Keratinocyte (primary cell): ENCODE measurements at regions not wholly inside any gene's neighbourhood (a gene's known extent, or its start where the extent isn't known, plus 50 kb on each side); places are given as distances from the start of the nearest gene placed in this dataset.

Experiments used
- EZH2 ChIP-seq: IDR thresholded peaks from one replicate; pipeline ENCODE4 v1.6.1; 2012; ENCODE audit warnings: inconsistent platforms, mild to moderate bottlenecking, low read length, moderate library complexity
- TF ChIP-seq, protein P1 (sequence below), 3 experiments: IDR thresholded peaks in 1 of 3; conservative IDR thresholded peaks in 1 of 3; optimal IDR thresholded peaks in 1 of 3; 2 replicates in 2 of 3; 3 replicates in 1 of 3; pipeline versions ENCODE3 to v1.5.1; 2011; ENCODE audit warnings: low read length in 3 of 3, mild to moderate bottlenecking in 3 of 3, moderate library complexity in 2 of 3, control low read depth in 1 of 3, inconsistent platforms in 1 of 3; ENCODE audit not compliant: insufficient read depth in 2 of 3; ENCODE audit errors: extremely low read depth in 1 of 3

DNA sequence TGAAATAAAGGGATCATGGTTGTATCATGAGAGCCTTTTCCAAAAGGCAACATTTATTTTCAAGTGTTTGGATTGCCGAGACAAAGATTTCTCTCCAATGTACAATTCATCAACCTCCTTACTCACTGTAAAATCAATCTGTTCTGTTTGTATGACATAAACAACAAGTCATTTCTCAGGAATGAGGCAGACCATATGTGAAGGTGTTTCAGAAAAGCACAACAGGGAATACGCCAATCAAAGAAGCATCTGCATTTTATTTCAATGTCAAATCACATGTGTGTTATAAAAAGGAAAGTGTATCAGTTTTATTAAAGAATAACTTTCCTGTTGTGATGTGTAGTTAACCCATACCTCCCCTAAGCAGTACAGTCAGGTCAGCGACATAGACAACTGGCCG is 653.7 kb downstream of the TFAP2A start:
- TF ChIP-seq, protein P1, sequence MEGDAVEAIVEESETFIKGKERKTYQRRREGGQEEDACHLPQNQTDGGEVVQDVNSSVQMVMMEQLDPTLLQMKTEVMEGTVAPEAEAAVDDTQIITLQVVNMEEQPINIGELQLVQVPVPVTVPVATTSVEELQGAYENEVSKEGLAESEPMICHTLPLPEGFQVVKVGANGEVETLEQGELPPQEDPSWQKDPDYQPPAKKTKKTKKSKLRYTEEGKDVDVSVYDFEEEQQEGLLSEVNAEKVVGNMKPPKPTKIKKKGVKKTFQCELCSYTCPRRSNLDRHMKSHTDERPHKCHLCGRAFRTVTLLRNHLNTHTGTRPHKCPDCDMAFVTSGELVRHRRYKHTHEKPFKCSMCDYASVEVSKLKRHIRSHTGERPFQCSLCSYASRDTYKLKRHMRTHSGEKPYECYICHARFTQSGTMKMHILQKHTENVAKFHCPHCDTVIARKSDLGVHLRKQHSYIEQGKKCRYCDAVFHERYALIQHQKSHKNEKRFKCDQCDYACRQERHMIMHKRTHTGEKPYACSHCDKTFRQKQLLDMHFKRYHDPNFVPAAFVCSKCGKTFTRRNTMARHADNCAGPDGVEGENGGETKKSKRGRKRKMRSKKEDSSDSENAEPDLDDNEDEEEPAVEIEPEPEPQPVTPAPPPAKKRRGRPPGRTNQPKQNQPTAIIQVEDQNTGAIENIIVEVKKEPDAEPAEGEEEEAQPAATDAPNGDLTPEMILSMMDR (optimal IDR thresholded peaks at IDR 0.05 in 1 of 3, IDR thresholded peaks at IDR 0.05 in 1 of 3, conservative IDR thresholded peaks at IDR 0.05 in 1 of 3; ENCODE audit: extremely low read depth in 1 of 3, insufficient read depth in 2 of 3, low read length in 3 of 3) = no peak
- no peak for TF ChIP-seq EZH2
